Loucy (cell line): ENCODE measurements at regions not wholly inside any gene's neighbourhood (a gene's known extent, or its start where the extent isn't known, plus 50 kb on each side); places are given as distances from the start of the nearest gene placed in this dataset.

Experiments used
- CTCF ChIP-seq: fragments of 200-600 bp; sonication (generic); conservative IDR thresholded peaks from 2 replicates; pipeline ENCODE4 v1.5.1; 2014; ENCODE audit warnings: mild to moderate bottlenecking, antibody characterized with exemption, low read length
- EZH2phosphoT487 ChIP-seq: fragments of 200-600 bp; IDR thresholded peaks from 2 replicates; pipeline ENCODE4 v1.6.1; 2018; ENCODE audit warnings: antibody characterized with exemption, mild to moderate bottlenecking, moderate library complexity, borderline replicate concordance

DNA sequence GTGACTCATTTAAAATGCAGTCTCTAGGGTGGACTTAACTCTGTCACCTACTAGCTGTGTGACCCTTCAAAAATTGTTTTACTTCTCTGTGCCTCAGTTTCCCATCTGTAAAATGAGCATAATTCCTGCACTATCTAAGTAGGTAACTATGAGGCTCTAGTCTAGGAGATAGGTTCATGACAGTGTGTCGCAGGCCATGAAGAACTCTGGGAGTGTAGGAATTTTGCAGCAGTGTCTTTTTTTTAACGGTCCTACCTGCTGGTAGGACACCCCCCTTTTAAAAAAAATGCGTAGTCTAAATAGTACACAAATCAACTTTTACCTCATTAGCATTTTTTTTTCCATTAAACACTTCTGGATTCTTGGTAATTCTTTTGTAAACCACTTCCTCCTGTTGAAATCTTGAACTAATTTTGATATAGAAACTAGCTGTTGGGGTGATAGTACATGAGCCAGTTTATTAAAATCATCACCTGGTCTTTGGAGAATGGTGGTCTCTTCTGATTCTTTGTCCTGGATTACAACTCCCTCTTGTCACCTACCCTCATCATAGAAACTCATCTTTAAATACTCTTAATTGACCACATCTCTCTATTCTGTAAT is 86.0 kb upstream of the SLC38A2 start:
- TF ChIP-seq CTCF, result no peak
- no peak for TF ChIP-seq EZH2phosphoT487
